Neural crest cell (in vitro differentiated cells): ENCODE measurements at regions not wholly inside any gene's neighbourhood (a gene's known extent, or its start where the extent isn't known, plus 50 kb on each side); places are given as distances from the start of the nearest gene placed in this dataset.

Experiments
- DNase-seq: peaks from one replicate; pipeline ENCODE4 v3.0.0; 2021; ENCODE audit warnings: low read depth, mixed read lengths, low spot score
- H3K27ac Mint-ChIP-seq: one replicate; pipeline ENCODE4 v1.8.0; 2021; ENCODE audit warnings: mild to moderate bottlenecking, mixed read lengths; ENCODE audit not compliant: unreplicated experiment
- H3K27me3 Mint-ChIP-seq: 2 replicates; pipeline ENCODE4 v1.8.0; 2021; ENCODE audit warnings: low read depth, mild to moderate bottlenecking, mixed read lengths
- H3K36me3 Mint-ChIP-seq: 2 replicates; pipeline ENCODE4 v1.8.0; 2021; ENCODE audit warnings: low read depth, mild to moderate bottlenecking, mixed read lengths
- H3K4me1 Mint-ChIP-seq: 2 replicates; pipeline ENCODE4 v1.8.0; 2021; ENCODE audit warnings: mixed read lengths
- H3K4me3 Mint-ChIP-seq: one replicate; pipeline ENCODE4 v1.8.0; 2021; ENCODE audit warnings: mild to moderate bottlenecking, mixed read lengths
- H3K9me3 Mint-ChIP-seq: 2 replicates; pipeline ENCODE4 v1.8.0; 2021; ENCODE audit warnings: mixed read lengths
- CTCF ChIP-seq: fragments of 200-600 bp; sonication (generic); conservative IDR thresholded peaks from 2 replicates; pipeline ENCODE4 v1.5.0; 2021; ENCODE audit warnings: antibody characterized with exemption, mild to moderate bottlenecking

GRCh38 chr13:84649853-84650252 lies 767.6 kb upstream of the SLITRK1 start:
- no peaks in the 10 kb centered on the region for H3K27me3 Mint-ChIP-seq
- peaks cover 10% of the 10 kb centered on the region for H3K9me3 Mint-ChIP-seq
- no peak overlapping the region for H3K27ac Mint-ChIP-seq
- H3K36me3 Mint-ChIP-seq = no peaks in the 10 kb centered on the region
- peaks cover 8% of the 10 kb centered on the region for H3K4me1 Mint-ChIP-seq
- no peak for TF ChIP-seq CTCF
- no peak for DNase-seq
- no peak overlapping the region for H3K4me3 Mint-ChIP-seq

GRCh38 chr13:84648069-84648640 lies 765.9 kb upstream of the SLITRK1 start:
- H3K27me3 Mint-ChIP-seq = no peaks in the 10 kb centered on the region
- peaks cover 3% of the 10 kb centered on the region for H3K9me3 Mint-ChIP-seq
- H3K27ac Mint-ChIP-seq = no peak overlapping the region
- no peaks in the 10 kb centered on the region for H3K36me3 Mint-ChIP-seq
- peaks cover 4% of the 10 kb centered on the region for H3K4me1 Mint-ChIP-seq
- H3K4me3 Mint-ChIP-seq = no peak overlapping the region
- TF ChIP-seq CTCF = peak; percentile 55
- no peak for DNase-seq

GRCh38 chr13:84646957-84647356 lies 764.7 kb upstream of the SLITRK1 start:
- no peak for DNase-seq
- Mint-ChIP-seq H3K4me3 (no peak overlapping the region), H3K27ac (no peak overlapping the region), H3K4me1 (peaks cover 4% of the 10 kb centered on the region), H3K9me3 (no peaks in the 10 kb centered on the region), H3K27me3 (no peaks in the 10 kb centered on the region), H3K36me3 (no peaks in the 10 kb centered on the region)
- no peak for TF ChIP-seq CTCF

- no peak overlapping the region for H3K27ac Mint-ChIP-seq
- H3K36me3 Mint-ChIP-seq = no peaks in the 10 kb centered on the region
- no peak for TF ChIP-seq CTCF
- peaks cover 4% of the 10 kb centered on the region for H3K4me1 Mint-ChIP-seq
- H3K4me3 Mint-ChIP-seq = no peak overlapping the region
- no peak for DNase-seq
- H3K27me3 Mint-ChIP-seq = no peaks in the 10 kb centered on the region
- no peaks in the 10 kb centered on the region for H3K9me3 Mint-ChIP-seq
Measured at GRCh38 chr13:84645196-84646012, 763.1 kb upstream of the SLITRK1 start.

GRCh38 chr13:84641491-84641890 lies 759.2 kb upstream of the SLITRK1 start:
- no peak for DNase-seq
- no peak overlapping the region for H3K4me3 Mint-ChIP-seq

More at GRCh38 chr13:84641491-84641890, 759.2 kb upstream of the SLITRK1 start:
- Mint-ChIP-seq H3K4me1 (no peaks in the 10 kb centered on the region), H3K27me3 (no peaks in the 10 kb centered on the region), H3K27ac (no peak overlapping the region), H3K36me3 (peaks cover 4% of the 10 kb centered on the region), H3K9me3 (peaks cover 15% of the 10 kb centered on the region)
- no peak for TF ChIP-seq CTCF
